Karpas-422 (cell line): ENCODE measurements at regions not wholly inside any gene's neighbourhood (a gene's known extent, or its start where the extent isn't known, plus 50 kb on each side); places are given as distances from the start of the nearest gene placed in this dataset.

ENCODE experiments used
- DNase-seq: peaks from one replicate; pipeline ENCODE4 v3.0.0-alpha.2; 2015
- H2AFZ ChIP-seq: fragments of 200-600 bp; sonication (generic); 2 replicates; pipeline ENCODE4 v1.6.1; 2014; ENCODE audit warnings: antibody characterized with exemption, low read length, mixed read lengths
- H3K27ac ChIP-seq: fragments of 200-600 bp; sonication (generic); 2 replicates; pipeline ENCODE4 v1.5.1; 2014; ENCODE audit warnings: mild to moderate bottlenecking, low read length, moderate library complexity
- H3K27me3 ChIP-seq: fragments of 200-600 bp; sonication (generic); 2 replicates; pipeline ENCODE4 v1.6.1; 2014; ENCODE audit warnings: low read length, mixed read lengths
- H3K36me3 ChIP-seq: fragments of 200-600 bp; sonication (generic); 2 replicates; pipeline ENCODE4 v1.6.1; 2014; ENCODE audit warnings: low read length, mixed read lengths; ENCODE audit not compliant: insufficient read depth
- H3K4me1 ChIP-seq: fragments of 200-600 bp; sonication (generic); 2 replicates; pipeline ENCODE4 v1.6.1; 2014; ENCODE audit warnings: mild to moderate bottlenecking, low read length, mixed read lengths
- H3K4me2 ChIP-seq: fragments of 200-600 bp; sonication (generic); 2 replicates; pipeline ENCODE4 v1.6.1; 2014; ENCODE audit warnings: low read length, low read depth, mild to moderate bottlenecking; ENCODE audit not compliant: poor library complexity, severe bottlenecking
- H3K4me3 ChIP-seq: fragments of 200-600 bp; sonication (generic); 2 replicates; pipeline ENCODE4 v1.5.1; 2014; ENCODE audit warnings: mild to moderate bottlenecking, antibody characterized with exemption, low read length, mixed read lengths
- H3K79me2 ChIP-seq: fragments of 200-600 bp; sonication (generic); 2 replicates; pipeline ENCODE4 v1.6.1; 2014; ENCODE audit warnings: mild to moderate bottlenecking, low read length, mixed read lengths
- H3K9ac ChIP-seq: fragments of 200-600 bp; sonication (generic); 2 replicates; pipeline ENCODE4 v1.6.0; 2014; ENCODE audit warnings: low read length
- H3K9me2 ChIP-seq: fragments of 200-600 bp; sonication (generic), shearing (Covaris generic); replicated peaks from 2 replicates; pipeline ENCODE4 v1.6.0; 2014; ENCODE audit warnings: mild to moderate bottlenecking, low read length, moderate library complexity; ENCODE audit not compliant: insufficient read depth
- H3K9me3 ChIP-seq: fragments of 300-700, 200-600 bp; sonication (generic); 2 replicates; pipeline ENCODE4 v1.6.1; 2014; ENCODE audit warnings: low read length, mixed read lengths
- H4K20me1 ChIP-seq: fragments of 200-600 bp; sonication (generic); 2 replicates; pipeline ENCODE4 v1.6.1; 2014; ENCODE audit warnings: mild to moderate bottlenecking, antibody characterized with exemption, low read length, low read depth; ENCODE audit not compliant: insufficient read depth

- Histone ChIP-seq H3K9me2 (no peaks in the 10 kb centered on the region), H3K27me3 (no peaks in the 10 kb centered on the region), H4K20me1 (no peaks in the 10 kb centered on the region), H3K9ac (no peak overlapping the region), H3K4me1 (no peaks in the 10 kb centered on the region), H3K79me2 (no peaks in the 10 kb centered on the region), H3K4me2 (no peak overlapping the region), H3K36me3 (no peaks in the 10 kb centered on the region), H3K4me3 (no peak overlapping the region), H2AFZ (no peak overlapping the region), H3K27ac (no peak overlapping the region), H3K9me3 (no peaks in the 10 kb centered on the region)
- DNase-seq: no peak
These were observed 148.2 kb upstream of the RAI14 start for GRCh38 chr5:34507933-34508332.

DNA sequence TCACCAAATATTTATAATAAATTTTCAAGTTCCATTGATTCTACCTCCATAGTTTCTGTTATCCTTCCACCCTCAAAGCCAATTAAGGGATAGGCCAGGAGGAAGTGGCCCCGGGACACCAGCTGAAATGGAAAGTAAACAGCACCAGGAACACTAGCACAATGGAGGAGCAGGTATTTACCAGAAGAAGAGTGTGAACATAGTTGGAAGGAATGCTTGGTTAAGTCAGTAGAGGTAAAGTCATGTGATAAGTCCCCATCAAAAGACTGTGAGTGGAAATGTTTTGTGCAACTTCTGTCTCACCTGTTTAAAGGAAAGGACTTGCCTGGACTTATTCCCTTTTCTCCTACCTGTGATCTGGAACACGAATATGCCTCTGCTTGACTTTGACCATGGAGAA is 146.7 kb upstream of the RAI14 start:
- Histone ChIP-seq H3K27ac (no peak overlapping the region), H3K9me3 (no peaks in the 10 kb centered on the region), H3K4me3 (no peak overlapping the region), H3K36me3 (no peaks in the 10 kb centered on the region), H3K27me3 (no peaks in the 10 kb centered on the region), H3K79me2 (no peaks in the 10 kb centered on the region), H3K9me2 (no peaks in the 10 kb centered on the region), H2AFZ (no peak overlapping the region), H3K4me2 (no peak overlapping the region), H3K4me1 (no peaks in the 10 kb centered on the region), H3K9ac (no peak overlapping the region), H4K20me1 (no peaks in the 10 kb centered on the region)
- DNase-seq: no peak

- no peak for DNase-seq
- H4K20me1 ChIP-seq: no peaks in the 10 kb centered on the region
- no peak overlapping the region for H3K4me2 ChIP-seq
These were observed 146.1 kb upstream of the RAI14 start for GRCh38 chr5:34510002-34510401.

DNA sequence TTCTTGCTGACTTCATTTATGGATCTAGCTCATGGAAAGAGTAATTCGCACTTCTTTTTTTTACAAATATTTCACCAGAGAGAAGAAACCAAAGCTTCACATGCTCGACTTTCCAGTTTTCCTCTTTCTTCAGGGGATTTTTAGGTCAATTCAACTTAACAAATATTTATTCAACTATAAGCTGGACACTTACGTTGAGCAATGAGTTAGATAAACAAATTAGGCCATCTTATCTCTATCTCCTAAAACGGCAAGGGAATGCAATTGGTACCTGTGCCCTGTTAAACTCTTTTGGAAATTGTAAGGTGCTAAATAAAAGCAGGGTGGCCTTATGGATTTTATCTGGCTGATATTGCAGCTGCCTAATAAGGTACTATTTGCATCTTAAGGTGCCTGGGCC is 145.1 kb upstream of the RAI14 start:
- Histone ChIP-seq H2AFZ (no peak overlapping the region), H3K9ac (no peak overlapping the region), H3K27ac (no peak overlapping the region), H3K9me2 (no peaks in the 10 kb centered on the region), H3K4me1 (no peaks in the 10 kb centered on the region), H3K79me2 (no peaks in the 10 kb centered on the region), H3K4me3 (no peak overlapping the region), H3K4me2 (no peak overlapping the region), H3K36me3 (no peaks in the 10 kb centered on the region), H4K20me1 (no peaks in the 10 kb centered on the region), H3K27me3 (no peaks in the 10 kb centered on the region), H3K9me3 (no peaks in the 10 kb centered on the region)
- DNase-seq: no peak

More at GRCh38 chr5:34510002-34510401, 146.1 kb upstream of the RAI14 start:
- no peaks in the 10 kb centered on the region for H3K27me3 ChIP-seq
- no peaks in the 10 kb centered on the region for H3K9me3 ChIP-seq
- no peaks in the 10 kb centered on the region for H3K9me2 ChIP-seq
- no peaks in the 10 kb centered on the region for H3K79me2 ChIP-seq
- no peak overlapping the region for H3K9ac ChIP-seq
- no peak overlapping the region for H3K27ac ChIP-seq
- no peaks in the 10 kb centered on the region for H3K4me1 ChIP-seq
- H2AFZ ChIP-seq: no peak overlapping the region
- no peaks in the 10 kb centered on the region for H3K36me3 ChIP-seq
- no peak overlapping the region for H3K4me3 ChIP-seq

DNA sequence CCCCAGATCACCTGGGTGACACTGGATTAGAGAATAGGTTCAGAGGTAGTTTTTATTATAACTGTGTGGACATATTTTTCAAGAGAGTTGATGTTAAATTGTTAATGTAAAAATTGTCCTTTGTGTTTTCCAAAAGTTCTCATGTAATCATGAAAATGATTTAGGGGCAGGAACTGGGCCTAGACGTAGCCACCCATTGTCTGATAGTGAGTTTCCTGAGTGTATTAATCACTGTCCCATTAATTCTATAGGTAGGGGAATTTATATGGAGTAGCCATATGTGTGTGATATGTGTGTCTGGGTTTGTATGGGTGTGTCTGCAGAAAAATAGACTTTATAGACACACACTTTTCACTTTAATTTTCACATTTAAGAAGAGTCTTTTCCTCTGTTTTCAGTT is 144.6 kb upstream of the RAI14 start:
- H3K9ac ChIP-seq: no peak overlapping the region
- no peaks in the 10 kb centered on the region for H4K20me1 ChIP-seq
- no peak overlapping the region for H3K27ac ChIP-seq
- no peaks in the 10 kb centered on the region for H3K27me3 ChIP-seq
- no peaks in the 10 kb centered on the region for H3K9me2 ChIP-seq
- no peak overlapping the region for H3K4me2 ChIP-seq
- no peak for DNase-seq
- no peaks in the 10 kb centered on the region for H3K36me3 ChIP-seq
- H2AFZ ChIP-seq: no peak overlapping the region
- H3K79me2 ChIP-seq: no peaks in the 10 kb centered on the region
- H3K9me3 ChIP-seq: no peaks in the 10 kb centered on the region
- H3K4me3 ChIP-seq: no peak overlapping the region
- no peaks in the 10 kb centered on the region for H3K4me1 ChIP-seq

DNA sequence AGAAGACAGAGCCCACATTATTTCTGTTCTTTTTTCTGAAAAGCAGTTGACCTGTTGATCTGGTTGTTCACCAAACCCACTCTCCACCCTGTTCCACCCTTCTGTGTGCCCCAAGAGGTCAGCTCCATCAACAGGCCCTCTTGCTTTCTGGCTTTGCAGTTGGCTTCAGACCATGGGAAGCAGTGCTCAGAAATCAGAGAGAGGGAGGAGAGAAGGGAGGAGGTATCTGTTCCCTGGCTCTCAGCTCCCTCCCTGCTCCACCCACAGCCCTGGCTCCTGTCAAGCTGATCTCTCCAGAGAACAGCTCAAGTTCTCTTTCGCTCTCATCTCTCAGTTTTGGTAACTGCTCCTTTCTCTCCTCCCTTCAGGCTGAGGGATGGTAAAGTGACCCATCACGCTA is 144.2 kb upstream of the RAI14 start:
- Histone ChIP-seq H3K36me3 (no peaks in the 10 kb centered on the region), H3K9ac (no peak overlapping the region), H3K4me3 (no peak overlapping the region), H4K20me1 (no peaks in the 10 kb centered on the region), H3K27ac (no peak overlapping the region), H3K27me3 (no peaks in the 10 kb centered on the region), H2AFZ (no peak overlapping the region), H3K4me1 (no peaks in the 10 kb centered on the region), H3K9me3 (no peaks in the 10 kb centered on the region), H3K79me2 (no peaks in the 10 kb centered on the region), H3K9me2 (no peaks in the 10 kb centered on the region), H3K4me2 (no peak overlapping the region)
- DNase-seq: no peak

DNA sequence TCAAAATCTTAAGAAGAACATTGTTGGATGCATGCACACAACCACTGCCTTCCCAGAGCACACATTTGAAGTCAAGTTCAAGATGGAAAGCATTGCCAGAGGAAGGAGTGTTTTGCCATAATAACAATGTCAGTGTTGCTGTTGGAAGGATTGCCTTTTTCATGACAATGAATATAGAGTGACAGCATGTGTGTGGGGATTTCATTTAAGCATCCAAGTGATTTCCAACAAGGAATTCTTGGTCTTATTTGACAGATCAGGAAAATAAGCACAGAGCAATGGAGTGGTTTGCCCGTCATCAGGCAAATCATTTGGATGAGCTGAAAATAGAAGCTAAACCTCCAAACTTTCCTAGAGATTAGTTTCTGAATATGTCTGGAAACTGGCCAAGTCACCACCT is 140.0 kb upstream of the RAI14 start:
- DNase-seq: no peak
- no peaks in the 10 kb centered on the region for H4K20me1 ChIP-seq
- no peak overlapping the region for H2AFZ ChIP-seq
- no peak overlapping the region for H3K4me2 ChIP-seq
- H3K4me1 ChIP-seq: no peaks in the 10 kb centered on the region
- no peak overlapping the region for H3K4me3 ChIP-seq
- H3K9ac ChIP-seq: no peak overlapping the region
- no peak overlapping the region for H3K27ac ChIP-seq
- H3K27me3 ChIP-seq: no peaks in the 10 kb centered on the region
- no peaks in the 10 kb centered on the region for H3K79me2 ChIP-seq
- H3K36me3 ChIP-seq: no peaks in the 10 kb centered on the region
- H3K9me2 ChIP-seq: no peaks in the 10 kb centered on the region
- H3K9me3 ChIP-seq: no peaks in the 10 kb centered on the region

DNA sequence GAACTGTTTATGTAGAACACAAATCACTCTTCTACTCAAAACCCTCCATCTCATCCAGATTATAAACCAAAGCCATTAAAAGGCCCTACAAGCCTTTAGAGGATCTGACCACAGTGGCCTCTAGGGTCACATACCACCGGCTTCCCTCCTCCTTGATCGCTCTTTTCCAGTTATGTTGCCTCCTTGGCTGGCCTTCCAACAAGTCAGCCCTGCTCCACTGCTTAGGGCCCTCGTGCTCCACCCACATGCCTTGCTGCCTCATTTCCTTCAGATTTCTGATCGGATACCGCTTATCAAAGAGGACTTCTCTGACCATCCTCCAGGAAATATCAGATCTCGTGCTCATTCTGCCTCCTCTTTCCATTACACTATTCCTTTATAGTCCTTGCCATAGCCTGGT is 139.4 kb upstream of the RAI14 start:
- H3K27ac ChIP-seq: no peak overlapping the region
- H3K4me2 ChIP-seq: no peak overlapping the region
- no peaks in the 10 kb centered on the region for H3K9me3 ChIP-seq
- no peak for DNase-seq
- no peaks in the 10 kb centered on the region for H3K27me3 ChIP-seq
- H2AFZ ChIP-seq: no peak overlapping the region
- no peaks in the 10 kb centered on the region for H4K20me1 ChIP-seq
- no peaks in the 10 kb centered on the region for H3K79me2 ChIP-seq
- H3K4me1 ChIP-seq: no peaks in the 10 kb centered on the region
- H3K36me3 ChIP-seq: no peaks in the 10 kb centered on the region
- no peak overlapping the region for H3K9ac ChIP-seq
- no peaks in the 10 kb centered on the region for H3K9me2 ChIP-seq
- H3K4me3 ChIP-seq: no peak overlapping the region

- Histone ChIP-seq H3K9me3 (no peaks in the 10 kb centered on the region), H3K4me2 (no peak overlapping the region), H3K27ac (no peak overlapping the region), H3K36me3 (no peaks in the 10 kb centered on the region), H3K4me1 (no peaks in the 10 kb centered on the region), H3K4me3 (no peak overlapping the region), H3K9ac (no peak overlapping the region), H3K9me2 (no peaks in the 10 kb centered on the region), H3K27me3 (no peaks in the 10 kb centered on the region), H4K20me1 (no peaks in the 10 kb centered on the region), H2AFZ (no peak overlapping the region), H3K79me2 (no peaks in the 10 kb centered on the region)
- DNase-seq: no peak
These were observed 138.9 kb upstream of the RAI14 start for GRCh38 chr5:34517249-34517648.
